Right lobe of liver (tissue), 6 donors: ENCODE measurements at regions not wholly inside any gene's neighbourhood (a gene's known extent, or its start where the extent isn't known, plus 50 kb on each side); places are given as distances from the start of the nearest gene placed in this dataset.

ENCODE experiments used
- ATAC-seq, 4 donors: fragments of 200-7000 bp; cut with Tn5 transposase; one replicate each; pipeline ENCODE4 v1.9.1; 2020; ENCODE audit warnings: mild to moderate bottlenecking in 4 of 4, moderate library complexity in 4 of 4
- DNase-seq, 3 donors: peaks; one replicate each; pipeline ENCODE4 v3.0.0-alpha.2; 2020
- H3K27ac ChIP-seq, 3 donors: fragments of 200-600 bp; one replicate each; pipeline ENCODE4 v1.8.0; 2022
- H3K27me3 ChIP-seq, 2 donors: fragments of 200-600 bp; one replicate each; pipeline ENCODE4 v1.8.0; 2022
- H3K36me3 ChIP-seq, 4 donors: fragments of 200-600 bp; sonication (generic) in 1 of 4; one replicate each; pipeline versions ENCODE4 v1.5.1 to v1.8.0; 2017 to 2022; ENCODE audit warnings: control low read depth in 1 of 4
- H3K4me1 ChIP-seq, 4 donors: fragments of 200-600 bp; sonication (generic) in 1 of 4; one replicate each; pipeline versions ENCODE4 v1.5.1 to v1.8.0; 2017 to 2022; ENCODE audit warnings: control low read depth in 1 of 4
- H3K4me3 ChIP-seq, 3 donors: fragments of 200-600 bp; one replicate each; pipeline ENCODE4 v1.8.0; 2022
- H3K9me3 ChIP-seq, 4 donors: fragments of 200-600 bp; sonication (generic) in 1 of 4; one replicate each; pipeline versions ENCODE4 v1.5.1 to v1.8.0; 2017 to 2022; ENCODE audit warnings: control low read depth in 1 of 4
- POLR2A ChIP-seq: fragments of 450-650 bp; IDR thresholded peaks from one replicate; pipeline ENCODE4 v1.6.1; 2017; ENCODE audit warnings: antibody characterized with exemption, mild to moderate bottlenecking
- WGBS: methylation state at CpG from one replicate; pipeline ENCODE4 v1.1.6; 2018; ENCODE audit warnings: low coverage, low lambda C conversion rate; ENCODE audit not compliant: insufficient coverage; ENCODE audit errors: missing lambda C conversion rate; 5-methylcytosine and 5-hydroxymethylcytosine counted together
- intact Hi-C, 2 donors: fragments of 100-400 bp; cut with DNase I; formaldehyde crosslinking; loops; one replicate each; pipeline versions ENCODE4 v1.11.2 to v1.14.1; 2022
- small RNA-seq, 2 experiments: library from RNA; depleted of rRNA; stranded (forward); fragments of <200 nt; gene quantifications; one replicate each; pipeline ENCODE3, GENCODE V24; 2016
- TF ChIP-seq, protein P1 (sequence below), 4 donors: fragments of 200-600 bp in 3 of 4; fragments of 450-650 bp in 1 of 4; IDR thresholded peaks; one replicate each; pipeline versions ENCODE4 v1.5.1 to v1.8.0; 2016 to 2022; ENCODE audit warnings: antibody characterized with exemption in 4 of 4, mild to moderate bottlenecking in 2 of 4
- donor health status: DM: no; HTN: yes; CAD: no.
- donor health status: DM: no; HTN: no; CAD: no.
- donor health status: DM: no; HTN: no; CAD: no.
- donor health status: DM: no; HTN: yes; CAD: no.
- donor health status: DM: no; HTN: yes; CAD: no.

DNA sequence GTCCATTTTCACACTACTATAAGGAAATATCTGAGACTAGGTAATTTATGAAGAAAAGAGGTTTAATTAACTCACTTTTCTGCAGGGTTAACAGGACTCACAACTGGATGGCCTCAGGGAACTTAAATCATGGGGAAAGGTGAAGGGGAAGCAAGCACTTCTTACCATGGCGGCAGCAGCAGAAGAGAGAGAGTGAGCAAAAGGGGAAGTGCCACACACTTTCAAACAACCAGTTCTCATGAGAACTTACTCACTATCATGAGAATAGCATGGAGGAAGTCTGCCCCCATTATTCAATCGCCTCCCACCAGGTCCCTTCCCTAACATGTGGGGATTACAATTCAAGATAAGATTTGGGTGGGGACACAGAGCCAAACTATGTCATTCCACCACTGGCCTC, 55.1 kb upstream of the NETO1 start:
- no peak for DNase-seq
- no peak for TF ChIP-seq POLR2A
- TF ChIP-seq, protein P1, sequence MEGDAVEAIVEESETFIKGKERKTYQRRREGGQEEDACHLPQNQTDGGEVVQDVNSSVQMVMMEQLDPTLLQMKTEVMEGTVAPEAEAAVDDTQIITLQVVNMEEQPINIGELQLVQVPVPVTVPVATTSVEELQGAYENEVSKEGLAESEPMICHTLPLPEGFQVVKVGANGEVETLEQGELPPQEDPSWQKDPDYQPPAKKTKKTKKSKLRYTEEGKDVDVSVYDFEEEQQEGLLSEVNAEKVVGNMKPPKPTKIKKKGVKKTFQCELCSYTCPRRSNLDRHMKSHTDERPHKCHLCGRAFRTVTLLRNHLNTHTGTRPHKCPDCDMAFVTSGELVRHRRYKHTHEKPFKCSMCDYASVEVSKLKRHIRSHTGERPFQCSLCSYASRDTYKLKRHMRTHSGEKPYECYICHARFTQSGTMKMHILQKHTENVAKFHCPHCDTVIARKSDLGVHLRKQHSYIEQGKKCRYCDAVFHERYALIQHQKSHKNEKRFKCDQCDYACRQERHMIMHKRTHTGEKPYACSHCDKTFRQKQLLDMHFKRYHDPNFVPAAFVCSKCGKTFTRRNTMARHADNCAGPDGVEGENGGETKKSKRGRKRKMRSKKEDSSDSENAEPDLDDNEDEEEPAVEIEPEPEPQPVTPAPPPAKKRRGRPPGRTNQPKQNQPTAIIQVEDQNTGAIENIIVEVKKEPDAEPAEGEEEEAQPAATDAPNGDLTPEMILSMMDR (IDR thresholded peaks at IDR 0.05), result no peak
- Histone ChIP-seq H3K27ac (no peak overlapping the region), H3K4me1 (no peaks in the 10 kb centered on the region), H3K36me3 (no peaks in the 10 kb centered on the region), H3K27me3 (no peaks in the 10 kb centered on the region), H3K9me3 (no peaks in the 10 kb centered on the region), H3K4me3 (no peak overlapping the region)
- no peak for ATAC-seq
- intact Hi-C loops, result no loop called here
- 75% methylated on average over 2 of the region's 2 CpGs for WGBS

Small RNA genes in the stretch of these regions (small RNA-seq; reads per million reads assigned to genes)
- gene RN7SL401P, result 0 reads per million in 2 experiments
